IPS-20b (cell line): ENCODE measurements at regions not wholly inside any gene's neighbourhood (a gene's known extent, or its start where the extent isn't known, plus 50 kb on each side); places are given as distances from the start of the nearest gene placed in this dataset.

Experiments
- H3K27ac ChIP-seq: one replicate; pipeline ENCODE4 v1.5.1; 2013; ENCODE audit warnings: low read length
- H3K27me3 ChIP-seq: 2 replicates; pipeline ENCODE4 v1.6.1; 2013; ENCODE audit warnings: mild to moderate bottlenecking, low read length, inconsistent platforms; ENCODE audit not compliant: insufficient read depth
- H3K36me3 ChIP-seq: 2 replicates; pipeline ENCODE4 v1.6.1; 2013; ENCODE audit warnings: low read depth, mild to moderate bottlenecking, inconsistent platforms, low read length, moderate library complexity; ENCODE audit not compliant: insufficient read depth
- H3K4me1 ChIP-seq: 2 replicates; pipeline ENCODE4 v1.6.1; 2013; ENCODE audit warnings: mild to moderate bottlenecking, control low read depth, inconsistent platforms, low read length, moderate library complexity; ENCODE audit not compliant: insufficient read depth
- H3K4me3 ChIP-seq: 2 replicates; pipeline ENCODE4 v1.5.1; 2013; ENCODE audit warnings: mild to moderate bottlenecking, low read length, inconsistent platforms
- H3K9ac ChIP-seq: 2 replicates; pipeline ENCODE4 v1.6.1; 2013; ENCODE audit warnings: low read depth, mild to moderate bottlenecking, inconsistent platforms, low read length, moderate library complexity
- H3K9me3 ChIP-seq: 2 replicates; pipeline ENCODE4 v1.6.1; 2013; ENCODE audit warnings: mild to moderate bottlenecking, low read depth, low read length, inconsistent platforms; ENCODE audit not compliant: insufficient read depth

DNA sequence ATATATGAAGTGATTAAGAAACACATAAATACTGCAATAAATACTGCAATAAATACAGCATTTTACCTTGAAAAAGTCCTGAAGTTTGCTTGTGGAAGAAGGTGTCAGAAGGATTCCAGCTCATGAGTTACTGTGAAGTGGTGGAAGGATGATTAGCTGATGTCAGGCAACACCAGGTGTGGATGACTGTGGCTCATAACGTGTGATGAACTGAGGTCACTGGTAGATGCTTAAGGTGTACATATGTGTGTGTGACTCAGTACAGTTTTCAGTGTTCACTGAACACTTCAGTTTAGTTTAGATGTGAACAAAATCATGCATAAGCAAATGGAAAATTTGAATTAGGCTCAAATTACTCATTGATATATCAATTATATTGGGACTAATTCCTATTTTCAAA is 1045.0 kb downstream of the NTRK3 start:
- H3K9me3 ChIP-seq: no peaks in the 10 kb centered on the region
- H3K9ac ChIP-seq: no peak overlapping the region
- H3K36me3 ChIP-seq: no peaks in the 10 kb centered on the region
- peaks cover 8% of the 10 kb centered on the region for H3K4me1 ChIP-seq
- peaks cover 4% of the 10 kb centered on the region; the same call in 1 of the 2 replicates for H3K27me3 ChIP-seq
- no peak overlapping the region for H3K27ac ChIP-seq
- H3K4me3 ChIP-seq: no peak overlapping the region

- Histone ChIP-seq H3K36me3 (no peaks in the 10 kb centered on the region), H3K9ac (no peak overlapping the region), H3K4me3 (no peak overlapping the region), H3K9me3 (no peaks in the 10 kb centered on the region), H3K27ac (no peak overlapping the region), H3K27me3 (peaks cover 4% of the 10 kb centered on the region; the same call in 1 of the 2 replicates), H3K4me1 (peaks cover 6% of the 10 kb centered on the region)
Measured at GRCh38 chr15:87209891-87210689, 1046.4 kb downstream of the NTRK3 start.

GRCh38 chr15:87207990-87208580 is 1048.5 kb downstream of the NTRK3 start:
- Histone ChIP-seq H3K27ac (no peak overlapping the region), H3K4me1 (no peaks in the 10 kb centered on the region), H3K36me3 (no peaks in the 10 kb centered on the region), H3K4me3 (no peak overlapping the region), H3K9me3 (no peaks in the 10 kb centered on the region), H3K9ac (no peak overlapping the region), H3K27me3 (no peaks in the 10 kb centered on the region)

DNA sequence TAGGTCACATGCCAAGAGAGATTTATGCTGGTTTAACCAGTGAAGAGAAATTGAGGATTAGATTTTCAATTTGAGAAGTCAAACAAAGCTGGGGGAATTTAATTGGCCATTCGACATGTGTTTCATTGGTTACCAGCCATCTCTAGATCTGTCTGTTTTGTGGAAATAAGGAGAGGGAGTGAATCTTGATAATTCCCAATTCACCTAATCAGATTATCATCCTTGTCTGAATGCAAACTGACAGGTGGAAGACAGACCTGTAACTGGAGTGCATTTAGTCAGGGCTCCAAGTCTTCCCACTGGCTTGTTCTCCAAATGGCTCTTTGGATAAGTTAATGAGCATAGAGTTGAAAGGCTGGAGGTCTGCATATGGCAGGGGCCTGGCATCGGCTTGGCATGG is 1049.3 kb downstream of the NTRK3 start:
- Histone ChIP-seq H3K27me3 (no peaks in the 10 kb centered on the region), H3K4me1 (no peaks in the 10 kb centered on the region), H3K4me3 (no peak overlapping the region), H3K27ac (no peak overlapping the region), H3K9ac (no peak overlapping the region), H3K9me3 (no peaks in the 10 kb centered on the region), H3K36me3 (no peaks in the 10 kb centered on the region)

GRCh38 chr15:87201986-87202385 is 1054.6 kb downstream of the NTRK3 start:
- Histone ChIP-seq H3K9me3 (no peaks in the 10 kb centered on the region), H3K4me1 (no peaks in the 10 kb centered on the region), H3K27ac (no peak overlapping the region), H3K4me3 (no peak overlapping the region), H3K36me3 (no peaks in the 10 kb centered on the region), H3K27me3 (no peaks in the 10 kb centered on the region), H3K9ac (no peak overlapping the region)

DNA sequence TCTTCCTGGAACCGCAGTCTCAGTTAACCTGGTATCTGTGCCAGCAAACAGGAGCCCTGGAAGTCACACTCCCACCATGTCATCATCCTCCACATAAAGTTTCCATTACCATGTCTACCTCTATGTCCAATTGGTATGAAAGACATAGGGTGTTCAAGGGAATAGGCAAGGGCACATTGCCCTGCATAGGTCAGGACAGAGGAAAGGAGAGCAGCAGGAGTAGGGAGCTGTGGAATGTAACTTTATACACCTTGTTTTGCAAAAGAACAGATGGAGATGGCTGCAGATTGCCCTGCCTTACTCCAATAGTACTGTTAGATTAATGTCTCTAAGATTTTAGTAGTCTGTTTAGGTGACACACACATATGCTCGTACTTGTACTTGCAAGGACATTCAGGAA is 1056.4 kb downstream of the NTRK3 start:
- Histone ChIP-seq H3K27me3 (no peaks in the 10 kb centered on the region), H3K9me3 (no peaks in the 10 kb centered on the region), H3K4me1 (0 out of 2 replicates have a peak, but pooled peaks cover 4% of the 10 kb centered on the region), H3K9ac (no peak overlapping the region), H3K27ac (no peak overlapping the region), H3K4me3 (no peak overlapping the region), H3K36me3 (no peaks in the 10 kb centered on the region)

DNA sequence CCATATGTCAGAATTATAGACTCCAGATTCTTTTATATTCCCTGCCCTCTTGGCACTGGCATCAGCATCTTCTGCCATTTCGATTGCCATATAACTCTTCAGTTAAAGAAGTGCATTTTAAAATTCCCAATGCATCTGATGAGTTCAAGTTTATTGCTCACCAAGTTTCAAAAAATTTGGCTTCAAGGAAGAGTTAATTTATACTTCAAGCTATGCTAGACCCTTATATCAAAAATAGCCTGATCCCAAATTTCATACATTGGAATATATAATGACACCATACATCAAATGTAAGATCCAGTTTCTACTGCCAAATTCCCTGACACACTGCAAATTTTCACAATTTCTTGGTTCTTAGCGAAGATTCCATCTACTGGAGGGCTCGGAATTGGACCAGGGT is 1058.6 kb downstream of the NTRK3 start:
- Histone ChIP-seq H3K4me3 (no peak overlapping the region), H3K4me1 (0 out of 2 replicates have a peak, but pooled peaks cover 4% of the 10 kb centered on the region), H3K27ac (no peak overlapping the region), H3K9me3 (no peaks in the 10 kb centered on the region), H3K9ac (no peak overlapping the region), H3K36me3 (no peaks in the 10 kb centered on the region), H3K27me3 (no peaks in the 10 kb centered on the region)

DNA sequence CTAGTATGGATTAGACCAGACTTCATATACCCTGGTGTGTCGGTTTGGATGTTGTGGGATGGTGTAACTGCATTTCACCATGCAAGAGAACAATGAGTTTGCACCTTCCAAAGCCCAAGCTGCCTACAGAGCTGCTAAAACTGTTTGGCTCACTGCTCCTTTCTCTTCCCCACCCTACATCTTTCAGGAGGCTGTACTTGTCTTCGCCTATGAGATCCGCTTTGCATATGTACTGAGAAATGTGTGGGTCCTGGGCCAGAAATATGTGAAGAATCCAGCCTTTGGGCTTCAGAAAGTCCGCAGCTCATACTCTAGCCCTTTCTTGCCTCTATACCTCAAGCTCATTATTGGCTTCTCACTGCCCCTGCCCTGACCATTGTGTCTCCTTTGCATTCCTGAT is 1060.0 kb downstream of the NTRK3 start:
- Histone ChIP-seq H3K36me3 (no peaks in the 10 kb centered on the region), H3K27ac (no peak overlapping the region), H3K4me1 (0 out of 2 replicates have a peak, but pooled peaks cover 4% of the 10 kb centered on the region), H3K9ac (no peak overlapping the region), H3K9me3 (no peaks in the 10 kb centered on the region), H3K27me3 (no peaks in the 10 kb centered on the region), H3K4me3 (no peak overlapping the region)

GRCh38 chr15:87193481-87193880 is 1063.1 kb downstream of the NTRK3 start:
- Histone ChIP-seq H3K27ac (no peak overlapping the region), H3K4me3 (no peak overlapping the region), H3K9me3 (no peaks in the 10 kb centered on the region), H3K27me3 (no peaks in the 10 kb centered on the region), H3K4me1 (0 out of 2 replicates have a peak, but pooled peaks cover 4% of the 10 kb centered on the region), H3K9ac (no peak overlapping the region), H3K36me3 (no peaks in the 10 kb centered on the region)

GRCh38 chr15:87167706-87168105 is 1088.0 kb downstream of the AGBL1 start:
- H3K9ac ChIP-seq: no peak overlapping the region

GRCh38 chr15:87167055-87167454 is 1087.4 kb downstream of the AGBL1 start:
- Histone ChIP-seq H3K9ac (no peak overlapping the region), H3K4me3 (no peak overlapping the region), H3K9me3 (no peaks in the 10 kb centered on the region), H3K27me3 (no peaks in the 10 kb centered on the region), H3K36me3 (no peaks in the 10 kb centered on the region), H3K4me1 (no peaks in the 10 kb centered on the region), H3K27ac (no peak overlapping the region)

More at GRCh38 chr15:87167706-87168105, 1088.0 kb downstream of the AGBL1 start:
- Histone ChIP-seq H3K27ac (no peak overlapping the region), H3K4me1 (no peaks in the 10 kb centered on the region), H3K4me3 (no peak overlapping the region), H3K36me3 (no peaks in the 10 kb centered on the region), H3K9me3 (no peaks in the 10 kb centered on the region), H3K27me3 (no peaks in the 10 kb centered on the region)

GRCh38 chr15:87155771-87156170 is 1076.1 kb downstream of the AGBL1 start:
- H3K27ac ChIP-seq: no peak overlapping the region
- no peaks in the 10 kb centered on the region for H3K9me3 ChIP-seq
- no peak overlapping the region for H3K9ac ChIP-seq
- H3K4me3 ChIP-seq: no peak overlapping the region
- H3K4me1 ChIP-seq: no peaks in the 10 kb centered on the region
- no peaks in the 10 kb centered on the region for H3K27me3 ChIP-seq
- H3K36me3 ChIP-seq: no peaks in the 10 kb centered on the region
